Ascending aorta (tissue), 2 donors: ENCODE measurements at regions not wholly inside any gene's neighbourhood (a gene's known extent, or its start where the extent isn't known, plus 50 kb on each side); places are given as distances from the start of the nearest gene placed in this dataset.

Experiments
- DNase-seq, 2 donors: peaks; one replicate each; pipeline ENCODE4 v3.0.0-alpha.2; 2019; ENCODE audit warnings: low spot score in 2 of 2
- H3K27ac ChIP-seq, 2 donors: fragments of 200-600 bp; sonication (generic); one replicate each; pipeline ENCODE4 v1.5.1; 2016 to 2017; ENCODE audit warnings: mild to moderate bottlenecking in 1 of 2
- H3K27me3 ChIP-seq: fragments of 200-600 bp; sonication (generic); one replicate; pipeline ENCODE4 v1.5.1; 2017
- H3K36me3 ChIP-seq, 2 donors: fragments of 200-600 bp; sonication (generic); one replicate each; pipeline ENCODE4 v1.5.1; 2016
- H3K4me1 ChIP-seq, 2 donors: fragments of 200-600 bp; sonication (generic); one replicate each; pipeline ENCODE4 v1.5.1; 2016 to 2017; ENCODE audit warnings: mild to moderate bottlenecking in 1 of 2
- H3K4me3 ChIP-seq, 2 donors: fragments of 200-600 bp; sonication (generic); one replicate each; pipeline ENCODE4 v1.5.1; 2016 to 2017; ENCODE audit warnings: mild to moderate bottlenecking in 1 of 2
- H3K9me3 ChIP-seq, 2 donors: fragments of 200-600 bp; sonication (generic); one replicate each; pipeline ENCODE4 v1.5.1; 2016
- CTCF ChIP-seq, 3 experiments: fragments of 200-600 bp in 2 of 3; fragments of 450-650 bp in 1 of 3; sonication (generic) in 2 of 3; IDR thresholded peaks; one replicate each; pipeline ENCODE4 v1.5.1; 2016 to 2019; ENCODE audit warnings: antibody characterized with exemption in 3 of 3, mild to moderate bottlenecking in 1 of 3, moderate library complexity in 1 of 3
- intact Hi-C: fragments of 100-400 bp; cut with DNase I; formaldehyde crosslinking; loops from one replicate; pipeline ENCODE4 v1.15.1; 2023

GRCh38 chr22:47566491-47566890 lies 804.0 kb downstream of the TBC1D22A start:
- DNase-seq: no peak
- Histone ChIP-seq H3K4me1 (no peaks in the 10 kb centered on the region), H3K27ac (no peak overlapping the region), H3K27me3 (no peaks in the 10 kb centered on the region), H3K4me3 (no peak overlapping the region), H3K36me3 (no peaks in the 10 kb centered on the region), H3K9me3 (no peaks in the 10 kb centered on the region)
- intact Hi-C loops: no loop called here
- no peak for TF ChIP-seq CTCF (IDR thresholded peaks at IDR 0.05)

- Histone ChIP-seq H3K4me3 (no peak overlapping the region), H3K27me3 (no peaks in the 10 kb centered on the region), H3K4me1 (no peaks in the 10 kb centered on the region), H3K27ac (no peak overlapping the region), H3K9me3 (no peaks in the 10 kb centered on the region), H3K36me3 (no peaks in the 10 kb centered on the region)
- no peak for DNase-seq
- intact Hi-C loops: no loop called here
- no peak for TF ChIP-seq CTCF (IDR thresholded peaks at IDR 0.05)
Observed at GRCh38 chr22:47565607-47566006, 803.2 kb downstream of the TBC1D22A start.

- Histone ChIP-seq H3K4me3 (no peak overlapping the region), H3K27ac (no peak overlapping the region), H3K27me3 (no peaks in the 10 kb centered on the region), H3K36me3 (no peaks in the 10 kb centered on the region), H3K9me3 (no peaks in the 10 kb centered on the region), H3K4me1 (no peaks in the 10 kb centered on the region)
- no peak for TF ChIP-seq CTCF (IDR thresholded peaks at IDR 0.05)
- intact Hi-C loops: no loop called here
- no peak for DNase-seq
Observed at GRCh38 chr22:47564651-47565434, 802.4 kb downstream of the TBC1D22A start.

- no peaks in the 10 kb centered on the region for H3K27me3 ChIP-seq
- no peak overlapping the region for H3K27ac ChIP-seq
- intact Hi-C loops: no loop called here
- H3K4me1 ChIP-seq: no peaks in the 10 kb centered on the region
- no peak for TF ChIP-seq CTCF (IDR thresholded peaks at IDR 0.05)
- H3K36me3 ChIP-seq: no peaks in the 10 kb centered on the region
- H3K9me3 ChIP-seq: no peaks in the 10 kb centered on the region
- no peak overlapping the region for H3K4me3 ChIP-seq
- no peak for DNase-seq
Observed at GRCh38 chr22:47564158-47564450, 801.7 kb downstream of the TBC1D22A start.

- TF ChIP-seq CTCF (IDR thresholded peaks at IDR 0.05): no peak
- intact Hi-C loops: no loop called here
- H3K4me1 ChIP-seq: no peaks in the 10 kb centered on the region
- H3K27ac ChIP-seq: no peak overlapping the region
- no peak overlapping the region for H3K4me3 ChIP-seq
- H3K27me3 ChIP-seq: no peaks in the 10 kb centered on the region
- no peak for DNase-seq
- H3K36me3 ChIP-seq: no peaks in the 10 kb centered on the region
- H3K9me3 ChIP-seq: no peaks in the 10 kb centered on the region
Observed at GRCh38 chr22:47563406-47564157, 801.1 kb downstream of the TBC1D22A start.
